HEK293 (cell line): ENCODE measurements at regions not wholly inside any gene's neighbourhood (a gene's known extent, or its start where the extent isn't known, plus 50 kb on each side); places are given as distances from the start of the nearest gene placed in this dataset.

Experiments
- CTCF ChIA-PET: fragments of 350-600 bp; formaldehyde crosslinking; extraction: SDS; loops from one replicate; lab custom pipeline; 2021; ENCODE audit warnings: antibody characterized with exemption; lab: Yijun Ruan, JAX
- POLR2A ChIA-PET: fragments of 300-600 bp; formaldehyde crosslinking; extraction: SDS; loops from one replicate; lab custom pipeline; 2020; ENCODE audit warnings: antibody characterized with exemption, inconsistent platforms; lab: Yijun Ruan, JAX
- H3K27ac ChIP-seq: fragments of 200-500 bp; sonication (Bioruptor generic); 2 replicates; pipeline ENCODE4 v1.5.1; 2014; ENCODE audit warnings: low read depth, low read length, control low read depth, inconsistent platforms; ENCODE audit errors: extremely low read depth
- H3K36me3 ChIP-seq, 2 experiments: fragments of 200-500 bp in 1 of 2; sonication (Bioruptor generic) in 1 of 2; 1 replicate in 1 of 2; 2 replicates in 1 of 2; pipeline ENCODE4 v1.5.1; 2014 to 2017; ENCODE audit warnings: inconsistent platforms in 2 of 2, low read length in 2 of 2; ENCODE audit not compliant: control insufficient read depth in 2 of 2, insufficient read depth in 1 of 2
- H3K4me1 ChIP-seq: fragments of 200-500 bp; sonication (Bioruptor generic); 2 replicates; pipeline ENCODE4 v1.5.1; 2014; ENCODE audit warnings: mild to moderate bottlenecking, low read length, inconsistent platforms; ENCODE audit not compliant: control insufficient read depth, insufficient read depth
- H3K4me3 ChIP-seq: 2 replicates; pipeline ENCODE4 v1.5.1; 2011; ENCODE audit warnings: low read depth, mild to moderate bottlenecking, control low read depth, low read length, moderate library complexity
- H3K9me3 ChIP-seq: fragments of 200-500 bp; sonication (Bioruptor generic); 2 replicates; pipeline ENCODE4 v1.5.1; 2014; ENCODE audit warnings: low read depth, low read length, inconsistent platforms; ENCODE audit not compliant: control insufficient read depth, insufficient read depth
- GLI2 ChIP-seq: fragments of 450-650 bp; formaldehyde crosslinking; IDR thresholded peaks from 2 replicates; pipeline ENCODE4; 2017; ENCODE audit warnings: missing biosample characterization, missing genetic modification characterization, low read depth, borderline replicate concordance
- INSM2 ChIP-seq: fragments of 450-650 bp; formaldehyde crosslinking; IDR thresholded peaks from 2 replicates; pipeline ENCODE4 v1.5.1; 2016; ENCODE audit warnings: missing biosample characterization, missing genetic modification characterization
- REPIN1 ChIP-seq: fragments of 450-650 bp; formaldehyde crosslinking; IDR thresholded peaks from 2 replicates; pipeline ENCODE4 v1.5.1; 2017; ENCODE audit warnings: missing biosample characterization, missing genetic modification characterization, low read depth
- WT1 ChIP-seq: fragments of 450-650 bp; formaldehyde crosslinking; IDR thresholded peaks from 2 replicates; pipeline ENCODE4 v1.5.1; 2016; ENCODE audit warnings: missing biosample characterization, missing genetic modification characterization
- ZNF133 ChIP-seq: fragments of 450-650 bp; formaldehyde crosslinking; IDR thresholded peaks from 2 replicates; pipeline ENCODE4 v1.5.1; 2016; ENCODE audit warnings: missing biosample characterization, missing genetic modification characterization
- ZNF18 ChIP-seq: fragments of 450-650 bp; formaldehyde crosslinking; IDR thresholded peaks from 2 replicates; pipeline ENCODE4 v1.5.1; 2016; ENCODE audit warnings: missing biosample characterization, missing genetic modification characterization
- ZNF214 ChIP-seq: fragments of 450-650 bp; formaldehyde crosslinking; IDR thresholded peaks from 2 replicates; pipeline ENCODE4 v1.5.1; 2017; ENCODE audit warnings: missing biosample characterization, mild to moderate bottlenecking, missing genetic modification characterization, borderline replicate concordance
- ZNF239 ChIP-seq: fragments of 450-650 bp; formaldehyde crosslinking; IDR thresholded peaks from 2 replicates; pipeline ENCODE4 v1.5.1; 2016; ENCODE audit warnings: missing biosample characterization, missing genetic modification characterization
- ZNF24 ChIP-seq: fragments of 450-650 bp; formaldehyde crosslinking; IDR thresholded peaks from 2 replicates; pipeline ENCODE4 v1.5.1; 2016; ENCODE audit warnings: missing biosample characterization, missing genetic modification characterization
- ZNF26 ChIP-seq: fragments of 450-650 bp; formaldehyde crosslinking; IDR thresholded peaks from 2 replicates; pipeline ENCODE4 v1.5.1; 2016; ENCODE audit warnings: missing biosample characterization, missing genetic modification characterization
- ZNF335 ChIP-seq: fragments of 450-650 bp; formaldehyde crosslinking; conservative IDR thresholded peaks from 2 replicates; pipeline ENCODE4 v1.5.1; 2016; ENCODE audit warnings: missing biosample characterization, missing genetic modification characterization
- ZNF37A ChIP-seq: fragments of 450-650 bp; IDR thresholded peaks from 2 replicates; pipeline ENCODE4 v1.5.1; 2018; ENCODE audit warnings: missing biosample characterization, missing genetic modification characterization
- ZNF391 ChIP-seq: fragments of 450-650 bp; formaldehyde crosslinking; IDR thresholded peaks from 2 replicates; pipeline ENCODE4 v1.5.1; 2016; ENCODE audit warnings: low read depth, missing biosample characterization, missing genetic modification characterization, borderline replicate concordance
- ZNF404 ChIP-seq: fragments of 450-650 bp; formaldehyde crosslinking; IDR thresholded peaks from 2 replicates; pipeline ENCODE4 v1.5.1; 2017; ENCODE audit warnings: missing biosample characterization, missing genetic modification characterization
- ZNF510 ChIP-seq: fragments of 450-650 bp; formaldehyde crosslinking; IDR thresholded peaks from 2 replicates; pipeline ENCODE4 v1.5.1; 2018; ENCODE audit warnings: mild to moderate bottlenecking, missing genetic modification characterization, missing biosample characterization; ENCODE audit not compliant: insufficient replicate concordance
- ZNF514 ChIP-seq: fragments of 450-650 bp; formaldehyde crosslinking; IDR thresholded peaks from 2 replicates; pipeline ENCODE4 v1.5.1; 2016; ENCODE audit warnings: missing biosample characterization, missing genetic modification characterization
- ZNF548 ChIP-seq: fragments of 450-650 bp; formaldehyde crosslinking; IDR thresholded peaks from 2 replicates; pipeline ENCODE4 v1.5.1; 2016; ENCODE audit warnings: missing biosample characterization, missing genetic modification characterization

DNA sequence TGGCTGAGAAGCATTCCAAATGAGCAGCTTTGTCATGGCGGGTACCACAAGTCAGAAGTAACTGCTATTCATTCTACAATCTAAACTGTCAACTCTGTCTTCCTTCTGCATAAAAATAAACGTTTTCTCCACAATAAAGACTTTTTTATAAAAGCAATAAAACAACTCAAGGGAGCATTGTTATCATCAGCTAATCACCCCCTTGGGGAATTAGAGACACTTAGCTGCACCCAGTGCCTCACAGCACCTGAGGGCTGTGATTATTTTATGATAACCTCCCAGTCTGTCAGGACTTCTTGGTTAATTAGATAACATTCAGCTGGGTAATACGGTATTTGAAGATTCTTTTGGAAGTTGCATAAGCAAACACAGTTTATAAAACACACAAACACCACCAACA, 155.6 kb downstream of the PPP1R3A start (continued):
- TF ChIP-seq ZNF404 (no peak), ZNF335 (tag by site-specific recombination) (no peak)
- TF ChIP-seq, all 188 proteins: peak for 6

DNA sequence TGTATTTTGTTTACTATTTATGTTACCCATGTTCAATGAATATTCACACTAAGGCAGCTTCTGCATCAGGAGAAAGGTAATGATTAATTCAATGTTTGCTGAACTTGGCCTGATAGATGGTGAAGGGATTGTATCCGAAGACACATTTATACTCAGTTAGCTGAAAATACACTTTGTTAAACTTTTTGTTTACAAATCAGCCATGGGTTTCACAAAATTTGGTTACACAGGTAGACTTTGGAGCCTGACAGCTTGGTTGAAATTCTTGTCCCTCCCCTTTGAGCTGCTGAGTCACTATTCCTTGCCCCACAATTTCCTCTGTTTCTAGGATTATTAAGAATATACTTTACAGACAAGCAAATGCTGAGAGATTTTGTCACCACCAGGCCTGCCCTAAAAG, 162.6 kb downstream of the PPP1R3A start:
- Histone ChIP-seq H3K27ac (no peak overlapping the region), H3K36me3 (no peaks in the 10 kb centered on the region), H3K9me3 (no peaks in the 10 kb centered on the region), H3K4me1 (no peaks in the 10 kb centered on the region), H3K4me3 (no peak overlapping the region)
- CTCF ChIA-PET = no interaction called here
- TF ChIP-seq INSM2 (tag by site-specific recombination) = no peak
- TF ChIP-seq ZNF335 (tag by site-specific recombination) = no peak
- TF ChIP-seq ZNF510 = no peak
- no peak for TF ChIP-seq ZNF548 (tag by site-specific recombination)
- TF ChIP-seq GLI2 (tag by site-specific recombination) = no peak
- no peak for TF ChIP-seq ZNF24
- POLR2A ChIA-PET = no interaction called here

DNA sequence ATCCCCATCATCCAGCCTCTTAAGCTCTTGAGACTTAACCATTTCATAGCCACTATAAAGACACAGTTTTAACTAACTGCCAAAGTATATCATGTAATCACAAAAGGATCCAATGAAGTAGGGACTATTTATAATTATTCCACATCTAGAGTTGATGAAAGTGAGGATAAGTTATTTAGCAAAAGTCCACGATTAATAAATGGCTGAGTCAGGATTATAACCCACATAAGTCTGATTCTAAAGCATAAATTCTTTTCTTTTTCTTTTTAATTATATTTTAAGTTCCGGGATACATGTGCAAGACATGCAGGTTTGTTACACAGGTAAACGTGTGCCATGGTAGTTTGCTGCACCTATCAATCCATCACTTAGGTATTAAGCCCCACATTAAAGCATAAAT, 166.1 kb downstream of the PPP1R3A start:
- POLR2A ChIA-PET = no interaction called here
- no peak for TF ChIP-seq ZNF514 (tag by site-specific recombination)
- TF ChIP-seq ZNF37A (tag by site-specific recombination) = no peak
- no peak for TF ChIP-seq ZNF18
- TF ChIP-seq WT1 (tag by site-specific recombination) = no peak
- TF ChIP-seq ZNF391 (tag by site-specific recombination) = no peak
- no peak for TF ChIP-seq REPIN1 (tag by site-specific recombination)
- TF ChIP-seq ZNF239 (tag by site-specific recombination) = no peak
- TF ChIP-seq, all 188 proteins: peak for 0
- CTCF ChIA-PET = no interaction called here

GRCh38 chr7:113752289-113752688, 166.5 kb downstream of the PPP1R3A start:
- no peaks in the 10 kb centered on the region for H3K4me1 ChIP-seq
- no peak overlapping the region for H3K27ac ChIP-seq
- CTCF ChIA-PET = no interaction called here
- TF ChIP-seq ZNF133 (tag by site-specific recombination) = peak; percentile 77
- no peak for TF ChIP-seq ZNF214 (tag by site-specific recombination)
- no peak for TF ChIP-seq ZNF26 (tag by site-specific recombination)
- no peaks in the 10 kb centered on the region for H3K9me3 ChIP-seq
- no peak overlapping the region for H3K4me3 ChIP-seq
- H3K36me3 ChIP-seq = no peaks in the 10 kb centered on the region
- POLR2A ChIA-PET = no interaction called here

More for the DNA sequence above, 166.1 kb downstream of the PPP1R3A start:
- Histone ChIP-seq H3K27ac (no peak overlapping the region), H3K36me3 (no peaks in the 10 kb centered on the region), H3K4me3 (no peak overlapping the region), H3K4me1 (no peaks in the 10 kb centered on the region), H3K9me3 (no peaks in the 10 kb centered on the region)
